ENCODE measurements at regions not wholly inside any gene's neighbourhood (a gene's known extent, or its start where the extent isn't known, plus 50 kb on each side); places are given as distances from the start of the nearest gene placed in this dataset.

DNA sequence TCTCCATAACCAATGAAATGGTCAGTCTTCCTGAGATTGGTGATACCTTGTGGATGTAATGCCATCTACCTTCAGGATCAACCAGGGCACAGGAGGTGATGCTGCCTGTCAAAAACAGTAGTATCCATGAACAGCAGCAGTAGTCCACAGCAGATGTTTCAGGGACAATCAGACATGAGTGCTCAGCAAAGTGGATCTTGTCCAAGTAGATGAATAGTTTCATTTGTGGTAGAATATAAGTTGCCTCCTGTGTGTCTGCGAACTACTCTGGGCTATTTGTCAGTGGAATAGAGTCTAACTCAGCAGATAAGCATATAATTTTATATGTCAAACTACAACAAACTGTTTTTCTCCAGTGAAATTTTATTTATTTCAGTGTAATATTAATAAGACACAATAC lies 1860.1 kb upstream of the ACO1 start:
- no peak for TF ChIP-seq YY1 (IDR thresholded peaks at IDR 0.05; ENCODE audit: insufficient read depth, insufficient read length)
- TF ChIP-seq ZNF274 (IDR thresholded peaks at IDR 0.05; ENCODE audit: low read depth, low read length), result no peak
- no peak for TF ChIP-seq SUZ12 (IDR thresholded peaks at IDR 0.05; ENCODE audit: extremely low read depth, insufficient read depth, insufficient read length)

Measured in NT2/D1 (cell line).